ENCODE measurements at regions not wholly inside any gene's neighbourhood (a gene's known extent, or its start where the extent isn't known, plus 50 kb on each side); places are given as distances from the start of the nearest gene placed in this dataset.

DNA sequence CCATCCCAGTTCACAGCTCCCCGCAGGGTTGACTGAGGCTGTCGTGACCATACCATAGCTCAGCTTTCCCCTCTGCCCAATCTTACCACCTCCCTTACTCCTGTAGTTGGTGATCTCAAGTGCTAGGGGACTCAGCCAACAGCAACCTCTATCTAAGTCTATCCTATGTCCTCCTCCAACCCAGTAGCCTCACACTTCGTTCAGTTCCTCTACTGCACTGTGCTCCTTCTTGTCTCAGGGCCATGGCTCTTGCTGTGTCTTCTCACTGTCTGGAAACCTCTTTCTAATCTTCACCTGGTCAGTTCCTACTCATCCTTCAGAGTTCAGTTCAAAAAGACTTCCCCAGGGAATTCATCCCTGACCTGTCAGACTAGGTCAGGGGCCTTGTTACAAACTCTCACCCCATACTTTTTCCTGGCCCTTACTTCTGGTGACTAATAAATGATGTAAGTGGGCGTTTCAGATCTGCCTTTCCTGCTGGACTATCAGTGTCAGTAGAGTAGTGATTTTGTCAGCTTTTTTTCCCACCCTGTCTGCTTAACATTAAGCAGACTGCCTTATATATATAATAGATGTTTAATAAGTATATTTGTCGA lies 53.6 kb upstream of the NR3C1 start:
- TF ChIP-seq, protein P1, sequence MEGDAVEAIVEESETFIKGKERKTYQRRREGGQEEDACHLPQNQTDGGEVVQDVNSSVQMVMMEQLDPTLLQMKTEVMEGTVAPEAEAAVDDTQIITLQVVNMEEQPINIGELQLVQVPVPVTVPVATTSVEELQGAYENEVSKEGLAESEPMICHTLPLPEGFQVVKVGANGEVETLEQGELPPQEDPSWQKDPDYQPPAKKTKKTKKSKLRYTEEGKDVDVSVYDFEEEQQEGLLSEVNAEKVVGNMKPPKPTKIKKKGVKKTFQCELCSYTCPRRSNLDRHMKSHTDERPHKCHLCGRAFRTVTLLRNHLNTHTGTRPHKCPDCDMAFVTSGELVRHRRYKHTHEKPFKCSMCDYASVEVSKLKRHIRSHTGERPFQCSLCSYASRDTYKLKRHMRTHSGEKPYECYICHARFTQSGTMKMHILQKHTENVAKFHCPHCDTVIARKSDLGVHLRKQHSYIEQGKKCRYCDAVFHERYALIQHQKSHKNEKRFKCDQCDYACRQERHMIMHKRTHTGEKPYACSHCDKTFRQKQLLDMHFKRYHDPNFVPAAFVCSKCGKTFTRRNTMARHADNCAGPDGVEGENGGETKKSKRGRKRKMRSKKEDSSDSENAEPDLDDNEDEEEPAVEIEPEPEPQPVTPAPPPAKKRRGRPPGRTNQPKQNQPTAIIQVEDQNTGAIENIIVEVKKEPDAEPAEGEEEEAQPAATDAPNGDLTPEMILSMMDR (conservative IDR thresholded peaks at IDR 0.05), result no peak
- TF ChIP-seq EZH2 (IDR thresholded peaks at IDR 0.05; ENCODE audit: low read depth), result no peak

Measured in PC-9 (cell line).